Lower leg skin (tissue), 3 donors: ENCODE measurements at regions not wholly inside any gene's neighbourhood (a gene's known extent, or its start where the extent isn't known, plus 50 kb on each side); places are given as distances from the start of the nearest gene placed in this dataset.

Source experiments
- CTCF ChIP-seq, 3 donors: fragments of 450-650 bp; IDR thresholded peaks; one replicate each; pipeline ENCODE4 v1.5.1; 2016; ENCODE audit warnings: antibody characterized with exemption in 3 of 3, mild to moderate bottlenecking in 3 of 3, moderate library complexity in 2 of 3
- POLR2A ChIP-seq, 2 donors: fragments of 450-650 bp; IDR thresholded peaks; one replicate each; pipeline ENCODE4 v1.6.1; 2016 to 2017; ENCODE audit warnings: antibody characterized with exemption in 2 of 2, mild to moderate bottlenecking in 1 of 2, moderate library complexity in 1 of 2

GRCh38 chr13:81304121-81304659 lies 963.3 kb upstream of the SPRY2 start:
- TF ChIP-seq CTCF (IDR thresholded peaks at IDR 0.05) (no peak), POLR2A (IDR thresholded peaks at IDR 0.05) (no peak)
